ENCODE measurements at regions not wholly inside any gene's neighbourhood (a gene's known extent, or its start where the extent isn't known, plus 50 kb on each side); places are given as distances from the start of the nearest gene placed in this dataset.
"Not testable (repeated sequence)": the region's sequence is repeated elsewhere in the genome, so short reads cannot be mapped to it uniquely, and the experiment has no call there.

GRCh38 chr2:35255826-35256225, 1099.8 kb upstream of the CRIM1 start:
- DNase-seq: no peak

GRCh38 chr2:35251156-35251555, 1104.4 kb upstream of the CRIM1 start:
- no peak for DNase-seq

- DNase-seq: no peak
These were observed 1108.9 kb upstream of the CRIM1 start for GRCh38 chr2:35246702-35247101.

GRCh38 chr2:35228584-35228983, 1127.0 kb upstream of the CRIM1 start:
- DNase-seq: no peak

GRCh38 chr2:35220461-35220860, 1135.1 kb upstream of the CRIM1 start:
- DNase-seq: no peak

GRCh38 chr2:35204881-35205280, 1150.7 kb upstream of the CRIM1 start:
- DNase-seq: no peak

GRCh38 chr2:35204323-35204722, 1151.3 kb upstream of the CRIM1 start:
- no peak for DNase-seq

GRCh38 chr2:35199298-35199697, 1156.3 kb upstream of the CRIM1 start:
- no peak for DNase-seq

GRCh38 chr2:35185861-35186412, 1169.6 kb upstream of the CRIM1 start:
- DNase-seq: no peak

GRCh38 chr2:35184471-35184870, 1171.1 kb upstream of the CRIM1 start:
- no peak for DNase-seq

- DNase-seq: not testable (repeated sequence)
These were observed 1178.9 kb upstream of the CRIM1 start for GRCh38 chr2:35176726-35177125.

- DNase-seq: no peak
These were observed 1180.7 kb upstream of the CRIM1 start for GRCh38 chr2:35174845-35175244.

- no peak for DNase-seq
These were observed 1182.9 kb upstream of the CRIM1 start for GRCh38 chr2:35172687-35173086.

- DNase-seq: no peak
These were observed 1187.2 kb upstream of the CRIM1 start for GRCh38 chr2:35168351-35168750.

- no peak for DNase-seq
These were observed 1191.6 kb upstream of the CRIM1 start for GRCh38 chr2:35163948-35164347.

- DNase-seq: no peak
These were observed 1194.7 kb upstream of the CRIM1 start for GRCh38 chr2:35160871-35161270.

GRCh38 chr2:35125871-35126270, 1229.7 kb upstream of the CRIM1 start:
- DNase-seq: no peak

- no peak for DNase-seq
These were observed 1230.3 kb upstream of the CRIM1 start for GRCh38 chr2:35125278-35125677.

- DNase-seq: no peak
These were observed 1239.4 kb upstream of the CRIM1 start for GRCh38 chr2:35116151-35116550.

- DNase-seq: no peak
These were observed 1240.8 kb upstream of the CRIM1 start for GRCh38 chr2:35114765-35115164.

- DNase-seq: not testable (repeated sequence)
These were observed 1243.2 kb upstream of the CRIM1 start for GRCh38 chr2:35112367-35112766.

GRCh38 chr2:35104309-35104708, 1251.3 kb upstream of the CRIM1 start:
- DNase-seq: no peak

- DNase-seq: no peak
These were observed 1256.2 kb upstream of the CRIM1 start for GRCh38 chr2:35099342-35099741.

GRCh38 chr2:35082072-35082471, 1273.5 kb upstream of the CRIM1 start:
- DNase-seq: no peak

- DNase-seq: no peak
These were observed 1274.0 kb upstream of the CRIM1 start for GRCh38 chr2:35081622-35082015.

Data from retina (tissue), 1 donor.